T-helper 1 cell (primary cell): ENCODE measurements at regions not wholly inside any gene's neighbourhood (a gene's known extent, or its start where the extent isn't known, plus 50 kb on each side); places are given as distances from the start of the nearest gene placed in this dataset.
"Not testable (repeated sequence)": the region's sequence is repeated elsewhere in the genome, so short reads cannot be mapped to it uniquely, and the experiment has no call there.

Experiments
- DNase-seq, 5 donors: peaks; one replicate each; pipeline ENCODE4 v3.0.0-alpha.2; 2012 to 2020

- no peak for DNase-seq
These were observed 144.3 kb upstream of the SERTAD2 start for GRCh38 chr2:64797881-64798575.

GRCh38 chr2:64799592-64800252 is 146.0 kb upstream of the SERTAD2 start:
- DNase-seq = no peak

DNA sequence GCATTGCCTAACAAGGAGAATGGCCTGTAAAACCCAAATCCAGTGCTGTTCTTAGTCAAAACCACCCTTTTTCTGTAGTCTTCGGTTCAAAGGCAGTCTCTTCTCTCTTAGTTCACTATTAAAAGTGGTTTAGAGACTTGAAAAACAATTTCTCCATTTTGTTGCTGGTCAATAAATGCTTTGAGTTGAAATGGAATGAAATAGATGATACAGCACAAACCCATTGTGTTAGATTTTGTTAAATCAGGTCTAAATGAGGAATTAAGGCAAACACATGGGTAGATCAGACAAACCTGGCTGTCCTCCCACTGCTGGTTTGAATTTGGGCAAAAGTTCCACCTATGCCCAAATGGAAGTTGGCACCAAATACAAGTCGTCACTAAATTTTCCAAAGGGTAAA is 150.1 kb upstream of the SERTAD2 start:
- no peak for DNase-seq

- no peak for DNase-seq
These were observed 150.9 kb upstream of the SERTAD2 start for GRCh38 chr2:64804651-64805050.

DNA sequence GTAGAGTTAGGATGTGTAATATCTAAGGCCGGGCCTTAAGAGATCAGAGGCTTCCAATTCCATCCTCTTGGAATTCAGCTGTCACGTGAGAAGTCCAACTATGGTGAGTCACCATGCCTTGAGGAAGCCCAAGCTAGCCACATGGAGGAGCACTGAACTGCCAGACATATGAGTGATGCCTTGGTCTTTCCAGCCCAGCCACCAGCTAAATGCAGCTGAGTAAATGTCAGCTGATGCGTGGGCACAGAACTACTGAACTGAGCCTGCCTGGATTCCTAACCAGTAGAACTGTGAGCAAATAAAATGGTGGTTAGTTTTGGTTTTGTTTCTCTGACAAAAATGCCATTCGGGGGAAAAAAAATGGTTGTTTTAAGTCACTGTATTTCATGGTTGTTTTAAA is 153.7 kb upstream of the SERTAD2 start:
- DNase-seq = peak in 1 of 5 donors; percentile 13

GRCh38 chr2:64808092-64808491 is 154.4 kb upstream of the SERTAD2 start:
- DNase-seq = no peak

DNA sequence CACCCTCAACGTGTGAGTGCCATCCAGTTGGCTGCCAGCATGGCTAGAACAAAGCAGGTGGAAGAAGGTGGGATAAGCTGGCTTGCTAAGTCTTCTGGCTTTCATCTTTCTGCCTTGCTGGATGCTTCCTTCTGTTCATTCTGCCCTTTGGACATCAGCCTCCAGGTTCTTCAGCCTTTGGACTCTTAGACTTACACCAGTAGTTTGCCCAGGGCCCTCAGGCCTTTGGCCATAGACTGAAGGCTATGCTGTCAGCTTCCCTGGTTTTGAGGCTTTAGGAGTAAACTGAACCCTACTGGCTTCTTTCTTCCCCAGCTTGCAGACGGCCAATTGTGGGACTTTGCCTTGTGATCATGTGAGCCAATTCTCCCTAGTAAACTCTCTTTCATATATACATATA is 155.0 kb upstream of the SERTAD2 start:
- DNase-seq = no peak

GRCh38 chr2:64809216-64809615 is 155.5 kb upstream of the SERTAD2 start:
- no peak for DNase-seq

DNA sequence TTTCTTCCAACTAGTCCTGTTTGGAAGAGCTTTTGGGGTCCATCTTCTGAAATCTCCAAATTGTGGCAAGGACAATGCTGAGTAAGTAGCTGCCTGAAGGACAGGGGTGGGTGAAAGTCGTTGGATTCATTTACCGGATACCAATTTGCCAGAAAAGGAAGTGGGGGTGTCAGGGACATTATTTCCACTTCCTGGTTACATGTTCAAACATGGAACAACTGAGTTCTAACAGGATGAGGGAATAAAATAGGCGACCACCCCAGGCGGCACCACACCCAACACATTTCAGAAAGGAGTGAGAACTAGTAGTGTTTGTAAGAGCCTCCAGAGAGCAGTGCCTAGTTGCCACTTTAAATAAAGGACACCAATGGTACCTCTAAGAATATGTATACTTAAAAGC is 158.6 kb upstream of the SERTAD2 start:
- DNase-seq = no peak

GRCh38 chr2:64814007-64814406 is 160.3 kb upstream of the SERTAD2 start:
- no peak for DNase-seq

- DNase-seq = not testable (repeated sequence)
These were observed 162.8 kb upstream of the SERTAD2 start for GRCh38 chr2:64816526-64816925.

DNA sequence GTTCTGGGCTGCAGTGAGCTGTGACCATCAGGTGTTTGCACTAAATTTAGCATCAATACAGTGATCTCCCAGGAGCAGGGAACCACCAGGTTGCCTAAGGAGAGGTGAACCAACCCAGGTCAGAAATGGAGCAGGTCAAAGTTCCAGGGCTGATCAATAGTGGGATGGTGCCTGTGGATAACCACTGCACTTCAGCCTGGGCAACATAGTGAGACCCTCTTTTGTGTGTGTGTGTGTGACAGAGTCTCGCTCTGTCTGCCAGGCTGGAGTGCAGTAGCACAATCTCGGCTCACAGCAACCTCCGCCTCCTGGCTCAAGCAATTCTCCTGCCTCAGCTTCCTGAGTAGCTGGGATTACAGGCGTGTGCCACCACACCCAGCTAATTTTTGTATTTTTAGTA is 163.7 kb upstream of the SERTAD2 start:
- DNase-seq = no peak

- no peak for DNase-seq
These were observed 164.9 kb upstream of the SERTAD2 start for GRCh38 chr2:64818664-64819060.

DNA sequence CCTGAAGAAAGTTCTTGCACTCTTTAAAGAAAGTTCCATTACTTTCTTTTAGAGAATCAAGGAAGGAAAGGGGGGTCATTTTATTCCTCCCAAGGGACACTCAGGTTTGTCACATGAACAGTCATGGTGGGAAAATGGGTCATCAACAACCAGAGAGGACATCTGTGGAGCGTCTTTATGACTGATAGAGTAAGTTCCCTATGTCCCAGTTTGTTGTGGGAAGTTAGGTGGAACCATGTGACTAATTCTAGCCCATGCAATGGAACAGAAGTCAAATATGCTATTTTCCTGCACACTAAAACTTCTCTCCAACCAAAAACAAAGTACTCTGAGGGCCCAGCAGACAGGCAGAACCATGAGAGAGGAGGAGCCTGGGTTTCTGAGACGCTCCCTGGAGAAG is 165.6 kb upstream of the SERTAD2 start:
- DNase-seq = no peak

DNA sequence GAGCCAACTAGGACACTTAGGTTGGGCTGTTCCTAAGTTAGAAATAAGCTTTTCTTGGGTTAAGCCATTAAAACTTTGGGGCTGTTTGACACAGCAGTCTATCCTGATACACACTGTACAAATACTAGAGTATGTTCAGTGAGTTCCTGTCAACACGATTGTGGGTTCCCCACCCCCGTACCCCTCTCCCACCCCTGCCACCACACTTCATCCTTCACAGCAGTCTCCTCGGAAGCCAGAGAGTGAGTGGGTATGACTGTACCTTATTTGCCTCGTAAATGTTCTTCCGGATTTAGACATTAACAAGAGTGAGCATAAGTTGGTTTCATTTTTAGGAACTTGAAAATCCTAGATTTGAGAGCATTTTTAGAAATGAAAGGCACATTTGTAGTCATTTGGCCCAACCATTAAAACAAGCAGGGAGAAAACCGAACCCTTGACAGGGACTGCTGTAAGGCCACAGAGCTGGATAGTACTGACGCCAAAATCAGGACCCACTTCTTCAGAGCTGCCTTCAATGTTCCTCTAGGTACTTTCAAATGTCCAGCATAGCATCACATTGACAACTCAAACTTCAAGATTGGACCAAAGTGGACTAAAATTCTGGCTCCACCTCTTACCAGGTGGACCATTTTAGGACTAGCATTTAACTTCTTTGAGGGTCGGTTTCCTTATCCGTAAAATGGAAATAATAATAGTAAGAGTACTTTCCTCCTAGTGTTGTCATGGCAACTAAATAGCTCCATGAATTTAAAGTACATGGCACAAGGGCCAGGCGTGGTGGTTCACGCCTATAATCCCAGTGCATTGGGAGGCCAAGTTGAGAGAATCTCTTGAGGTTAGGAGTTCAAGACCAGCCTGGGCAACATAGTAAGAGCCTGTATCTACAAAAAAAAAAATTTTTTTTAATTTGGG is 166.3 kb upstream of the SERTAD2 start:
- peak in 3 of 5 donors; percentile 5 to 81 (median 23) for DNase-seq

DNA sequence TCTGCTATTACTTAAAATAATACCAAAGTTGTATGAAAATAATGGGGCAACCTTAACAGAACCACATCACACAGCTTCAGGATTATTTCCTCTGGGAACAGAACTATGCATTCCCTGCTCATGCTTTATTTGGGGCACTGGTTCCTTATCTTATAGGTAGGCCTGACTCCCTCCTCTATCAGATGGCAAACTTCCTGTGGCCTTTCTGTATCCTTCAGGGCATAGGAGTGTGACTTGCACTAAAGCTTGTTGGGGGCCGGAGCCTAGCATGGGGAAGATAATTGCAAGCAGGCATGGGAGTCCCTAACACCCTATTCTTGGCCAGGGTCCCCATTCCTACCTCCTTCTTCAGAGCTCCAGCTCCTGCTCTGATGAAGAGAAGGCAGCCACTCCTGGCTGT is 167.2 kb upstream of the SERTAD2 start:
- DNase-seq = no peak

- DNase-seq = no peak
These were observed 165.4 kb upstream of the SLC1A4 start for GRCh38 chr2:64823794-64824193.

- no peak for DNase-seq
These were observed 163.2 kb upstream of the SLC1A4 start for GRCh38 chr2:64825831-64826491.

- DNase-seq = no peak
These were observed 162.5 kb upstream of the SLC1A4 start for GRCh38 chr2:64826703-64827102.

DNA sequence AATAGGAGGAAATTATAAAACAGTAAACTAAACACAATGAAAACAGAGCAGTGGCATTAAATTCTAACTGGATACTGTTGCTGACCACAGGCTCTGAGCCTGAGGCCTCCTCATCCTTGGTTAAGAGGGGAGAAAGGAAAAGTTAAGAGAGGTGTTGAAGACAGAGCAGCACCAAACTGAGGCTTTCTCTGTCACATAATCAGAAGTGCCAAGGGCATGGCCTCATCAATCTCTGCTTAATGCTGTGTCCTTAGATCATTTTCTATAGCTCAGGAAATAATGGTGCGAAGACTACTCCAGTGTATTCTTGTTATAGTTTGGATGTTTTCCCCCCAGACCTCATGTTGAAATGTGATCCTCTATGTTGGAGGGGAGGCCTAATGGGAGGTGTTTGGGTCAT is 160.9 kb upstream of the SLC1A4 start:
- no peak for DNase-seq

- DNase-seq = no peak
These were observed 159.7 kb upstream of the SLC1A4 start for GRCh38 chr2:64829525-64829924.

DNA sequence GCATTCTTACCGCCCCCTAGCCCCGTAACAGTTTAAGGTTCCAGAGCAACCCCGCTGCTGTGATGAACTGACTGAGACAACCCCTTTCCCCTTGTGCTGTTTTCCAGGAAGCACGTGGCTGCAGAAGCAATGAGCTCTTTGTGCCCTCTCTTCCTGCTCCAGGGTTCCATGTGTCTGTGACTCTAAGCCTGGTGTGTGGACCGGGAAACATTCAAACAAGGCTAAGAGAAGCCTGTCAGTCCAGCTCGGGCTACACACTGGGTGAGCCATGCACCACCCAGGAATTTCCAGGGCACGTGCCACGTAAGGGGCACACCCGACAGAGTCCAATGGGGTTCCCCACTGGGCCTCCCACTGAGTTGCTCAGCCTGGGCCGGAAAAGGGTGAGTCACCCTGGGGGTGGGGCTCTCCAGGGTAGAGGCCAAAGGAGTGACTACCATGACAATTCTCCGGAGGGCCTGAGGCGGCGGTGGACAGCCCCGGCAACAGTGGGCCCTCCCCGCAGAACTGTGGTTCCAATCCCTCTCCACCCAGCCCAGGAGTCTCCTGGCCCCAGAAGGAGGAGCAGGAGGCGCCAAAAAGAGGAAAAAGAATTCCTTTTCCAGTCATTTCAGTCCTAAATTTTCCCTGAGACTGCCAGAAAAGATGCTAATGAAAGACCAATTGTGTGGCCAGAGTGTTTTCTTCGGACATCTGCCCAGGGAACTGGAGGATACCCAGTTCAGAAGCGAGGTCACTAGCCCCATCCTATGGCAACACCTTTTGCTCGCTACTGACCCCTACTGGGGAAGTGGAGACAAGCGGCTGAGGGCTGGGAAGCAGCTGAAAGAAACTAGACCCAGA is 157.8 kb upstream of the SLC1A4 start:
- DNase-seq = peak; percentile 59 to 83 (median 69)
